Heart left ventricle (tissue), 13 donors: ENCODE measurements at regions not wholly inside any gene's neighbourhood (a gene's known extent, or its start where the extent isn't known, plus 50 kb on each side); places are given as distances from the start of the nearest gene placed in this dataset.

Source experiments
- POLR2A ChIP-seq, 2 donors: fragments of 450-650 bp; IDR thresholded peaks; one replicate each; pipeline ENCODE4 v1.6.1; 2017; ENCODE audit warnings: antibody characterized with exemption in 2 of 2, mild to moderate bottlenecking in 2 of 2, moderate library complexity in 2 of 2
- TF ChIP-seq, protein P1 (sequence below), 12 donors: fragments of 200-600 bp; sonication (generic) in 4 of 12; IDR thresholded peaks; one replicate each; pipeline versions ENCODE4 v1.5.0 to v1.8.0; 2018 to 2022; ENCODE audit warnings: antibody characterized with exemption in 12 of 12, mild to moderate bottlenecking in 5 of 12
- donor health status: ischemic (EF 13 %, LVEDD 7.1; RV severe dilation, severe dysfunction).
- donor health status: DM: no; HTN: yes; CAD: no.
- donor health status: DM: no; HTN: no; CAD: no.
- donor health status: ischemic (EF 25% LVEDD 6.9; RV normal size, moderate dysfunction).
- donor health status: ischemic (EF 25% LVEDD 5.7; RV mildly dilated, moderate dysfunction).
- donor health status: ischemic (EF 35%, LVEDD 5.7; RV mildly dilated, moderate dysfunction).
- donor health status: nonischemic (EF 11% LVEDD 7.7; RV severe dilation, severe dysfunction).
- donor health status: DM: yes; HTN: yes; CAD: no.
- donor health status: PGD.
- donor health status: ischemic (EF 29% LVEDD 5.4; RV normal size, mild dysfunction).
- donor health status: nonischemic (EF 23%, LVEDD 6.1; RV moderate dilation, normal function).

DNA sequence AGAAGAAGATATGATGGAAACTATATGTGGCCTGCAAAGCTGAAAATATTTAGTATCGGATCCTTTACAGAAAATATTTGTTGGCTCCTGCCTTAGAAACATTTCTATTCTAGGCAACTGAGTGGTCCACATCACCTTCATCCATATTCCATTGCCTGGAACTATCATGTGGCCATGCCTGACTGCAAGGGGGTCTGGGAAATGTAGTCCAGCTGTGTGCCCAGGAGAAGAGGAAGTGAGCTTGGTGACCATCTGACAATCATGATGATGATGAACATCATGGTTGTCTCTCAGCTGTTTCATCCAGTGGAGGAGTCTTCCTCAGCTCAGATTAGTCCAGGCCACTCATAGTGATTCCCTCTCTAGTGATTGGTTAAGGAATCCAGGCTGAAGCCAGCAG is 61.8 kb upstream of the IFNLR1 start:
- no peak for TF ChIP-seq POLR2A (IDR thresholded peaks at IDR 0.05)
- TF ChIP-seq, protein P1, sequence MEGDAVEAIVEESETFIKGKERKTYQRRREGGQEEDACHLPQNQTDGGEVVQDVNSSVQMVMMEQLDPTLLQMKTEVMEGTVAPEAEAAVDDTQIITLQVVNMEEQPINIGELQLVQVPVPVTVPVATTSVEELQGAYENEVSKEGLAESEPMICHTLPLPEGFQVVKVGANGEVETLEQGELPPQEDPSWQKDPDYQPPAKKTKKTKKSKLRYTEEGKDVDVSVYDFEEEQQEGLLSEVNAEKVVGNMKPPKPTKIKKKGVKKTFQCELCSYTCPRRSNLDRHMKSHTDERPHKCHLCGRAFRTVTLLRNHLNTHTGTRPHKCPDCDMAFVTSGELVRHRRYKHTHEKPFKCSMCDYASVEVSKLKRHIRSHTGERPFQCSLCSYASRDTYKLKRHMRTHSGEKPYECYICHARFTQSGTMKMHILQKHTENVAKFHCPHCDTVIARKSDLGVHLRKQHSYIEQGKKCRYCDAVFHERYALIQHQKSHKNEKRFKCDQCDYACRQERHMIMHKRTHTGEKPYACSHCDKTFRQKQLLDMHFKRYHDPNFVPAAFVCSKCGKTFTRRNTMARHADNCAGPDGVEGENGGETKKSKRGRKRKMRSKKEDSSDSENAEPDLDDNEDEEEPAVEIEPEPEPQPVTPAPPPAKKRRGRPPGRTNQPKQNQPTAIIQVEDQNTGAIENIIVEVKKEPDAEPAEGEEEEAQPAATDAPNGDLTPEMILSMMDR (IDR thresholded peaks at IDR 0.05): no peak
